GM18870 (cell line): ENCODE measurements at regions not wholly inside any gene's neighbourhood (a gene's known extent, or its start where the extent isn't known, plus 50 kb on each side); places are given as distances from the start of the nearest gene placed in this dataset.
"Not testable (repeated sequence)": the region's sequence is repeated elsewhere in the genome, so short reads cannot be mapped to it uniquely, and the experiment has no call there.

Experiments used
- ATAC-seq: cut with Tn5 transposase; IDR thresholded peaks from one replicate; pipeline ENCODE4 v1.9.1; 2021; ENCODE audit warnings: moderate library complexity; ENCODE audit not compliant: unreplicated experiment

GRCh38 chr13:68535329-68535728 lies 1305.2 kb upstream of the PCDH9 start:
- peak; percentile 72 for ATAC-seq

- not testable (repeated sequence) for ATAC-seq
Measured at GRCh38 chr13:68527167-68527566, 1297.0 kb upstream of the PCDH9 start.

- no peak for ATAC-seq
Measured at GRCh38 chr13:68523838-68524424, 1293.8 kb upstream of the PCDH9 start.

- no peak for ATAC-seq
Measured at GRCh38 chr13:68522184-68522583, 1292.0 kb upstream of the PCDH9 start.

- peak; percentile 39 for ATAC-seq
Measured at GRCh38 chr13:68509734-68510621, 1279.8 kb upstream of the PCDH9 start.

GRCh38 chr13:68506888-68507551 lies 1276.9 kb upstream of the PCDH9 start:
- ATAC-seq = no peak

GRCh38 chr13:68490594-68490993 lies 1260.5 kb upstream of the PCDH9 start:
- no peak for ATAC-seq

- no peak for ATAC-seq
Measured at GRCh38 chr13:68481130-68481529, 1251.0 kb upstream of the PCDH9 start.

- no peak for ATAC-seq
Measured at GRCh38 chr13:68473834-68474326, 1243.7 kb upstream of the PCDH9 start.

- ATAC-seq = no peak
Measured at GRCh38 chr13:68467160-68467559, 1237.0 kb upstream of the PCDH9 start.

- ATAC-seq = no peak
Measured at GRCh38 chr13:68440874-68441273, 1210.7 kb upstream of the PCDH9 start.

GRCh38 chr13:68439817-68440216 lies 1209.7 kb upstream of the PCDH9 start:
- no peak for ATAC-seq

- ATAC-seq = no peak
Measured at GRCh38 chr13:68428292-68428691, 1198.2 kb upstream of the PCDH9 start.

- no peak for ATAC-seq
Measured at GRCh38 chr13:68417801-68418200, 1187.7 kb upstream of the PCDH9 start.

GRCh38 chr13:68410007-68410406 lies 1179.9 kb upstream of the PCDH9 start:
- no peak for ATAC-seq

GRCh38 chr13:68390987-68391386 lies 1160.9 kb upstream of the PCDH9 start:
- no peak for ATAC-seq

- no peak for ATAC-seq
Measured at GRCh38 chr13:68386808-68387207, 1156.7 kb upstream of the PCDH9 start.

- ATAC-seq = no peak
Measured at GRCh38 chr13:68380041-68380973, 1150.2 kb upstream of the PCDH9 start.

GRCh38 chr13:68378294-68378693 lies 1148.2 kb upstream of the PCDH9 start:
- ATAC-seq = no peak

- no peak for ATAC-seq
Measured at GRCh38 chr13:68375004-68375403, 1144.9 kb upstream of the PCDH9 start.

GRCh38 chr13:68369739-68370138 lies 1139.6 kb upstream of the PCDH9 start:
- no peak for ATAC-seq
